ENCODE measurements at regions not wholly inside any gene's neighbourhood (a gene's known extent, or its start where the extent isn't known, plus 50 kb on each side); places are given as distances from the start of the nearest gene placed in this dataset.
A peak's percentile ranks its signal among the peaks of the same experiment; 100 is the strongest.

- DNase-seq (ENCODE audit: low spot score): no peak
Measured at GRCh38 chr2:128526455-128526976, 207.8 kb upstream of the HS6ST1 start.

- DNase-seq (ENCODE audit: low spot score): no peak
Measured at GRCh38 chr2:128528133-128528532, 209.5 kb upstream of the HS6ST1 start.

- no peak for DNase-seq (ENCODE audit: low spot score)
Measured at GRCh38 chr2:128530025-128530573, 211.4 kb upstream of the HS6ST1 start.

- peak; percentile 2 for DNase-seq (ENCODE audit: low spot score)
Measured at GRCh38 chr2:128531856-128532255, 213.2 kb upstream of the HS6ST1 start.

GRCh38 chr2:128533101-128533500 lies 214.4 kb upstream of the HS6ST1 start:
- no peak for DNase-seq (ENCODE audit: low spot score)

- DNase-seq (ENCODE audit: low spot score): no peak
Measured at GRCh38 chr2:128534688-128535392, 216.2 kb upstream of the HS6ST1 start.

- no peak for DNase-seq (ENCODE audit: low spot score)
Measured at GRCh38 chr2:128535953-128536352, 217.3 kb upstream of the HS6ST1 start.

- DNase-seq (ENCODE audit: low spot score): no peak
Measured at GRCh38 chr2:128536925-128537620, 218.4 kb upstream of the HS6ST1 start.

GRCh38 chr2:128537646-128538045 lies 219.0 kb upstream of the HS6ST1 start:
- DNase-seq (ENCODE audit: low spot score): no peak

GRCh38 chr2:128538396-128538795 lies 219.7 kb upstream of the HS6ST1 start:
- DNase-seq (ENCODE audit: low spot score): no peak

GRCh38 chr2:128540670-128541069 lies 222.0 kb upstream of the HS6ST1 start:
- DNase-seq (ENCODE audit: low spot score): no peak

- DNase-seq (ENCODE audit: low spot score): no peak
Measured at GRCh38 chr2:128541448-128541847, 222.8 kb upstream of the HS6ST1 start.

- no peak for DNase-seq (ENCODE audit: low spot score)
Measured at GRCh38 chr2:128543036-128543435, 224.4 kb upstream of the HS6ST1 start.

- DNase-seq (ENCODE audit: low spot score): no peak
Measured at GRCh38 chr2:128543646-128544045, 225.0 kb upstream of the HS6ST1 start.

GRCh38 chr2:128544321-128545037 lies 225.8 kb upstream of the HS6ST1 start:
- no peak for DNase-seq (ENCODE audit: low spot score)

GRCh38 chr2:128545085-128545484 lies 226.4 kb upstream of the HS6ST1 start:
- no peak for DNase-seq (ENCODE audit: low spot score)

GRCh38 chr2:128545829-128546228 lies 227.2 kb upstream of the HS6ST1 start:
- no peak for DNase-seq (ENCODE audit: low spot score)

- no peak for DNase-seq (ENCODE audit: low spot score)
Measured at GRCh38 chr2:128547667-128548066, 229.0 kb upstream of the HS6ST1 start.

GRCh38 chr2:128548461-128548891 lies 229.8 kb upstream of the HS6ST1 start:
- no peak for DNase-seq (ENCODE audit: low spot score)

GRCh38 chr2:128549094-128549493 lies 230.4 kb upstream of the HS6ST1 start:
- DNase-seq (ENCODE audit: low spot score): no peak

GRCh38 chr2:128549646-128550260 lies 231.1 kb upstream of the HS6ST1 start:
- DNase-seq (ENCODE audit: low spot score): no peak

- DNase-seq (ENCODE audit: low spot score): no peak
Measured at GRCh38 chr2:128550389-128550788, 231.7 kb upstream of the HS6ST1 start.
